ENCODE measurements at regions not wholly inside any gene's neighbourhood (a gene's known extent, or its start where the extent isn't known, plus 50 kb on each side); places are given as distances from the start of the nearest gene placed in this dataset.

DNA sequence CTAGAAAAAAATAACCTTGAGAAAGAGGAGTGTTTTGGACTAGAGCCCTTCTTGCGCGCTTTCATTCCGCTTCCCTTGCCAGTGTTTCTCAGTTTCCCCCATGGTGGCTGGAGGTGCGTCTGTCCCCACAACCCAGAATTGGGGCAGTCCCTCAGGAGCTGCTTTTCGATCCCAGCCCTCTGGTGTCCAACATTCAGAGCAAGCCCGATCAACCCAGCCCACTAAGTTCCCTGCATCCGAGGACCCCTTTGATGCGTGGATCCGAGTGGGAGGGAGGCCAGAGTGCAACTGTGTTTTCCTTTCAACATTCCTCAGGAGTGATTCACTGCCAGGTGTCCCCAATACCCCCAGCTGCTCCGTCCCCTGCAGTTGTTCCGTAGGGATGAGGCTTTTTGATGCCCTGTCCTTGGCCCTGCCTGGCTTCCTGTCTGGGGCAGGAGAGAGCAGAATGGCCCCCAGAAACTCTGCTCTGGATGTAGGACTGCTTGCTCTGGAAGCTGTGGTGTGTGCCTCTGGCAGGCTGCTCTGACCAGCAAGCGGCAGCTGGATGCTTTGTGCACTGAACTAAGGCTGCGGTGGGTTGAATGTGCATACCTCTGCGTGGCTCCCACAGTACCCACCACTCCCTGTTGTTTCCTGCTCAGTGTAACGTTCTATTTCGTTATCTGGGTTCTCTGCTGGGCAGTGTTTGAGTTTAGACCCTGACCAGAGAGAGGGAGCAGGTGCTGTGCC lies 117.5 kb downstream of the BOD1 start:
- H3K4me3 ChIP-seq (ENCODE audit: low read depth in 1 of 2, low read length in 2 of 2), result no peak overlapping the region

DNA sequence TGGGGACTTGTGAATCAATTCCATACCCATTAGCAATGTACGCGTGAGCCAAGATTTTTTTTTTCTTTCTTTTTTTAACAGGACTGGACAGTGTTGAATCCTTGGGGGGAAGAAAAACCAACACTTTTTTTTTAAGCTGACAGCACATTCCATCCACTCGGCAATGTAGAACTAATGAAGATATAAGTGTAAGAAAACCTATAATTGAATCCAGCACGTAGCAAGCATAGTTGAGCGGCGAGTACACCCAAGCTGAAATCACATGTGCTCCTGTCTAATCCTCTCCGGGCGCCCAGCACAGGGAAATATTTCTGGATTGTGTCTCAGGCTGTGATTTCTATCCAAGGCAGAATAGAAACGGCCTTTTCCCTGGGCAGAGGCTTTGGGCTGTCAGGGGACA lies 118.2 kb downstream of the BOD1 start:
- TF ChIP-seq EZH2 (IDR thresholded peaks at IDR 0.05; ENCODE audit: borderline replicate concordance, low read depth, low read length, severe bottlenecking), result no peak
- TF ChIP-seq, protein P1, sequence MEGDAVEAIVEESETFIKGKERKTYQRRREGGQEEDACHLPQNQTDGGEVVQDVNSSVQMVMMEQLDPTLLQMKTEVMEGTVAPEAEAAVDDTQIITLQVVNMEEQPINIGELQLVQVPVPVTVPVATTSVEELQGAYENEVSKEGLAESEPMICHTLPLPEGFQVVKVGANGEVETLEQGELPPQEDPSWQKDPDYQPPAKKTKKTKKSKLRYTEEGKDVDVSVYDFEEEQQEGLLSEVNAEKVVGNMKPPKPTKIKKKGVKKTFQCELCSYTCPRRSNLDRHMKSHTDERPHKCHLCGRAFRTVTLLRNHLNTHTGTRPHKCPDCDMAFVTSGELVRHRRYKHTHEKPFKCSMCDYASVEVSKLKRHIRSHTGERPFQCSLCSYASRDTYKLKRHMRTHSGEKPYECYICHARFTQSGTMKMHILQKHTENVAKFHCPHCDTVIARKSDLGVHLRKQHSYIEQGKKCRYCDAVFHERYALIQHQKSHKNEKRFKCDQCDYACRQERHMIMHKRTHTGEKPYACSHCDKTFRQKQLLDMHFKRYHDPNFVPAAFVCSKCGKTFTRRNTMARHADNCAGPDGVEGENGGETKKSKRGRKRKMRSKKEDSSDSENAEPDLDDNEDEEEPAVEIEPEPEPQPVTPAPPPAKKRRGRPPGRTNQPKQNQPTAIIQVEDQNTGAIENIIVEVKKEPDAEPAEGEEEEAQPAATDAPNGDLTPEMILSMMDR (IDR thresholded peaks at IDR 0.05; ENCODE audit: borderline replicate concordance, extremely low read depth, low read length, poor library complexity, severe bottlenecking), result no peak
- no peaks in the 10 kb centered on the region for H3K79me2 ChIP-seq (ENCODE audit: insufficient read depth, low read length)
- ATAC-seq (ENCODE audit: insufficient read depth, low read depth) (no peak), DNase-seq (no peak)
- no peak overlapping the region for H3K9ac ChIP-seq (ENCODE audit: low read depth, low read length)
- H3K27ac ChIP-seq (ENCODE audit: low read length), result no peak overlapping the region
- no peaks in the 10 kb centered on the region for H4K20me1 ChIP-seq (ENCODE audit: insufficient read depth, low read length)
- no peaks in the 10 kb centered on the region for H3K9me3 ChIP-seq (ENCODE audit: insufficient read depth, low read length, severe bottlenecking)
- H2AFZ ChIP-seq (ENCODE audit: low read depth, low read length), result no peak overlapping the region
- no peaks in the 10 kb centered on the region for H3K4me1 ChIP-seq (ENCODE audit: insufficient read depth, low read length)
- H3K4me3 ChIP-seq (ENCODE audit: low read depth in 1 of 2, low read length in 2 of 2), result no peak overlapping the region
- no peak overlapping the region for H3K4me2 ChIP-seq (ENCODE audit: insufficient read depth, low read length)
- H3K27me3 ChIP-seq (ENCODE audit: insufficient read depth, low read length, poor library complexity), result peaks cover 29% of the 10 kb centered on the region
- no peaks in the 10 kb centered on the region for H3K36me3 ChIP-seq (ENCODE audit: insufficient read depth, low read length)

More for the DNA sequence above, 117.5 kb downstream of the BOD1 start:
- Histone ChIP-seq H3K27me3 (ENCODE audit: insufficient read depth, low read length, poor library complexity) (peaks cover 33% of the 10 kb centered on the region), H3K36me3 (ENCODE audit: insufficient read depth, low read length) (no peaks in the 10 kb centered on the region), H3K9me3 (ENCODE audit: insufficient read depth, low read length, severe bottlenecking) (no peaks in the 10 kb centered on the region), H3K9ac (ENCODE audit: low read depth, low read length) (no peak overlapping the region), H3K27ac (ENCODE audit: low read length) (no peak overlapping the region), H3K4me1 (ENCODE audit: insufficient read depth, low read length) (no peaks in the 10 kb centered on the region), H3K79me2 (ENCODE audit: insufficient read depth, low read length) (no peaks in the 10 kb centered on the region), H3K4me2 (ENCODE audit: insufficient read depth, low read length) (no peak overlapping the region), H4K20me1 (ENCODE audit: insufficient read depth, low read length) (no peaks in the 10 kb centered on the region), H2AFZ (ENCODE audit: low read depth, low read length) (no peak overlapping the region)
- DNase-seq (no peak), ATAC-seq (ENCODE audit: insufficient read depth, low read depth) (no peak)
- TF ChIP-seq, protein P1 (IDR thresholded peaks at IDR 0.05; ENCODE audit: borderline replicate concordance, extremely low read depth, low read length, poor library complexity, severe bottlenecking), result no peak
- TF ChIP-seq EZH2 (IDR thresholded peaks at IDR 0.05; ENCODE audit: borderline replicate concordance, low read depth, low read length, severe bottlenecking), result no peak

DNA sequence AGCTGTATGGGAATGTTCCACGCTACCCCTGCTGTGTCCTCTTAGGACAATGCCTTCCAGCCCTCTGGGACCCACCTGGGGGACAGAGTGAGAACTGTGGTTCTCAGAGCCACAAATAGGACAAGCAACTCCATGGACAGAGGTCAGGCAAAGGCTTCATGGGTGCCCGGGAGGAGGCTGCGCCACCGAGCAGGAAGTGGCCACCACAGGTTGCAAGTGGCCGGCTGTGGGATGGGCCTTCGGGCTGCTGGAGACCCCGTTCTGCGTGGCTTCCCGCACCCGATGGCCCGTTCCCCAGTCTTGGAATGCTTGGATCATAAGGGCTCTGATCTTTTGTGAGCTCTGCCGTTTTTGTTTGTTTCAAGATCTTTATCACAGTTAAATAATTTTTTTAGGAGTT lies 118.8 kb downstream of the BOD1 start:
- H3K4me3 ChIP-seq (ENCODE audit: low read depth in 1 of 2, low read length in 2 of 2), result no peak overlapping the region
- no peak for TF ChIP-seq EZH2 (IDR thresholded peaks at IDR 0.05; ENCODE audit: borderline replicate concordance, low read depth, low read length, severe bottlenecking)
- TF ChIP-seq, protein P1 (IDR thresholded peaks at IDR 0.05; ENCODE audit: borderline replicate concordance, extremely low read depth, low read length, poor library complexity, severe bottlenecking), result no peak
- no peak overlapping the region for H2AFZ ChIP-seq (ENCODE audit: low read depth, low read length)
- no peaks in the 10 kb centered on the region for H4K20me1 ChIP-seq (ENCODE audit: insufficient read depth, low read length)
- H3K27me3 ChIP-seq (ENCODE audit: insufficient read depth, low read length, poor library complexity), result peaks cover 29% of the 10 kb centered on the region
- H3K36me3 ChIP-seq (ENCODE audit: insufficient read depth, low read length), result no peaks in the 10 kb centered on the region
- H3K4me1 ChIP-seq (ENCODE audit: insufficient read depth, low read length), result no peaks in the 10 kb centered on the region
- no peaks in the 10 kb centered on the region for H3K9me3 ChIP-seq (ENCODE audit: insufficient read depth, low read length, severe bottlenecking)
- no peaks in the 10 kb centered on the region for H3K79me2 ChIP-seq (ENCODE audit: insufficient read depth, low read length)
- ATAC-seq (ENCODE audit: insufficient read depth, low read depth), result no peak
- no peak overlapping the region for H3K9ac ChIP-seq (ENCODE audit: low read depth, low read length)
- H3K4me2 ChIP-seq (ENCODE audit: insufficient read depth, low read length), result no peak overlapping the region
- no peak overlapping the region for H3K27ac ChIP-seq (ENCODE audit: low read length)
- DNase-seq, result no peak
